ENCODE measurements at regions not wholly inside any gene's neighbourhood (a gene's known extent, or its start where the extent isn't known, plus 50 kb on each side); places are given as distances from the start of the nearest gene placed in this dataset.

DNA sequence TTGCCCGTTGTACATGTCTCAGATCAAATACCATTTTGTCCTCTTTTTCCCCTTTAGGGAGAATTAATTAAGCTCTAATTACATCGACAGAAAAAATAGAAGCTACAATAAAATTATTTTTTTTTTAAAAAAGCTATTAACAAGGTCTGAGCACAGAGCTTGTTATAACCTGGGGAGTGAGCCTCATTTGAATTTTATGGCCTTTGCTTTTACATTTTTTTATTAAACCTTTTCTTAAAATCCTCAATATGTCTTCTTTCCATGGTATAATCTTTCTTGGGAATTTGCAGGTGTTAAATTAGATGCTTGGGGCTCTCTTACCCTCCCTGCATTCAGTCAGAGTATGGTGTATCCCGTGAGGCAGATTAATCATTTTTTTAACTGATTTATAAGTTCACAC is 212.5 kb upstream of the XYLT1 start:
- DNase-seq (ENCODE audit: low spot score) (no peak), FAIRE-seq (no peak), ATAC-seq (no peak)
- Histone ChIP-seq H3K9me3 (ENCODE audit: low read length) (peaks cover 7% of the 10 kb centered on the region; the same call in 1 of the 2 replicates), H3K4me2 (ENCODE audit: low read depth, low read length) (no peak overlapping the region), H3K36me3 (replicated peaks in 1 of 2; ENCODE audit: control insufficient read depth in 1 of 2, insufficient read depth in 2 of 2, low read length in 2 of 2) (no peaks in the 10 kb centered on the region), H3K4me3 (replicated peaks in 1 of 3; ENCODE audit: insufficient read depth in 1 of 3, low read depth in 2 of 3, low read length in 3 of 3) (no peak overlapping the region), H3K27ac (ENCODE audit: extremely low read length, insufficient read depth, low read length) (no peak overlapping the region), H4K20me1 (ENCODE audit: insufficient read depth, low read length) (no peaks in the 10 kb centered on the region), H3K27me3 (ENCODE audit: control insufficient read depth in 1 of 2, insufficient read depth in 2 of 2, low read length in 2 of 2) (no peaks in the 10 kb centered on the region), H3K79me2 (ENCODE audit: insufficient read depth, low read length) (no peaks in the 10 kb centered on the region), H2AFZ (ENCODE audit: low read length) (no peak overlapping the region), H3K9ac (ENCODE audit: insufficient read depth, low read depth, low read length) (no peak overlapping the region), H3K4me1 (ENCODE audit: insufficient read depth, low read length) (no peaks in the 10 kb centered on the region)
- TF ChIP-seq ZNF605 (CRISPR knock-in tag; IDR thresholded peaks at IDR 0.05) (no peak), AKAP8 (CRISPR knock-in tag; IDR thresholded peaks at IDR 0.05) (no peak), HNRNPH1 (optimal IDR thresholded peaks at IDR 0.05; ENCODE audit: low read depth, low read length) (no peak), MTA3 (CRISPR knock-in tag; IDR thresholded peaks at IDR 0.05) (no peak), ZNF496 (CRISPR knock-in tag; IDR thresholded peaks at IDR 0.05; ENCODE audit: insufficient replicate concordance) (no peak)
- TF ChIP-seq, protein P1, sequence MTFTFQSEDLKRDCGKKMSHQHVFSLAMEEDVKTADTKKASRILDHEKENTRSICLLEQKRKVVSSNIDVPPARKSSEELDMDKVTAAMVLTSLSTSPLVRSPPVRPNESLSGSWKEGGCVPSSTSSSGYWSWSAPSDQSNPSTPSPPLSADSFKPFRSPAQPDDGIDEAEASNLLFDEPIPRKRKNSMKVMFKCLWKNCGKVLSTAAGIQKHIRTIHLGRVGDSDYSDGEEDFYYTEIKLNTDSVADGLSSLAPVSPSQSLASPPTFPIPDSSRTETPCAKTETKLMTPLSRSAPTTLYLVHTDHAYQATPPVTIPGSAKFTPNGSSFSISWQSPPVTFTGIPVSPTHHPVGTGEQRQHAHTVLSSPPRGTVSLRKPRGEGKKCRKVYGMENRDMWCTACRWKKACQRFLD (CRISPR knock-in tag; IDR thresholded peaks at IDR 0.05; ENCODE audit: borderline replicate concordance) = no peak
- POLR2A ChIA-PET = no interaction called here
- CTCF ChIA-PET (ENCODE audit: low intra/inter-chr PET ratio, low total read pairs) = no interaction called here
- in situ Hi-C loops (cut with HindIII; ENCODE audit: extremely low pct_ligation_motif_present, low pct_unique_long_range_greater_than_20kb) = no loop called here
- no TSS peak for BruUV-seq (replicated peaks)
- 0% methylated on average over 3 of the region's 3 CpGs for WGBS (ENCODE audit: low lambda C conversion rate)
- intact Hi-C loops (cut with micrococcal nuclease; ENCODE audit: unreplicated experiment) = no loop called here

DNA sequence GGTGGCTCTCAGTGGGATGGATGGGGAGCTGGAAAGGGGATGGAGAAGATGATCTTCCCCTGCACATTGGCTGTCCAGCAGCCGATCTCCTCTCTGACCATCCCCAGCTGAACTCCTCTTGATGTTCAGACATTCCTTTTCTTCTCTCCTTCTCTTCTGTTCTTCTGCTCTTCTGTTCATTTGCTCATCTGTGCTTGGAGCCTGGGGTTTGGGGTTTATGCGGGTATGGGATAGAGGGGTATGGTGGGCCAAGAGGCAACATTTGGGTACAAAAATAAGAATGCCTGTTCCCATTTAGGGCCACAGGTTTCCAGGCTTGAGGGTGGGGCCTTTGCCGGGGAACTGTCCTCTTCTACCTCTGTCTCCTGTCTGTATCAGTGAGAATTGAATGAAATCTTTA is 205.4 kb upstream of the XYLT1 start:
- WGBS (ENCODE audit: low lambda C conversion rate) = 28% methylated on average over 3 of the region's 3 CpGs
- Histone ChIP-seq H3K27me3 (ENCODE audit: control insufficient read depth in 1 of 2, insufficient read depth in 2 of 2, low read length in 2 of 2) (no peaks in the 10 kb centered on the region), H3K36me3 (replicated peaks in 1 of 2; ENCODE audit: control insufficient read depth in 1 of 2, insufficient read depth in 2 of 2, low read length in 2 of 2) (no peaks in the 10 kb centered on the region), H4K20me1 (ENCODE audit: insufficient read depth, low read length) (no peaks in the 10 kb centered on the region), H3K79me2 (ENCODE audit: insufficient read depth, low read length) (no peaks in the 10 kb centered on the region), H3K4me2 (ENCODE audit: low read depth, low read length) (no peak overlapping the region), H3K9ac (ENCODE audit: insufficient read depth, low read depth, low read length) (no peak overlapping the region), H3K4me1 (ENCODE audit: insufficient read depth, low read length) (no peaks in the 10 kb centered on the region), H3K4me3 (replicated peaks in 1 of 3; ENCODE audit: insufficient read depth in 1 of 3, low read depth in 2 of 3, low read length in 3 of 3) (no peak overlapping the region), H3K27ac (ENCODE audit: extremely low read length, insufficient read depth, low read length) (no peak overlapping the region), H3K9me3 (ENCODE audit: low read length) (peaks cover 7% of the 10 kb centered on the region; the same call in 1 of the 2 replicates), H2AFZ (ENCODE audit: low read length) (no peak overlapping the region)
- no peak for TF ChIP-seq KLF16 (CRISPR knock-in tag; IDR thresholded peaks at IDR 0.05)
- TF ChIP-seq, protein P2, sequence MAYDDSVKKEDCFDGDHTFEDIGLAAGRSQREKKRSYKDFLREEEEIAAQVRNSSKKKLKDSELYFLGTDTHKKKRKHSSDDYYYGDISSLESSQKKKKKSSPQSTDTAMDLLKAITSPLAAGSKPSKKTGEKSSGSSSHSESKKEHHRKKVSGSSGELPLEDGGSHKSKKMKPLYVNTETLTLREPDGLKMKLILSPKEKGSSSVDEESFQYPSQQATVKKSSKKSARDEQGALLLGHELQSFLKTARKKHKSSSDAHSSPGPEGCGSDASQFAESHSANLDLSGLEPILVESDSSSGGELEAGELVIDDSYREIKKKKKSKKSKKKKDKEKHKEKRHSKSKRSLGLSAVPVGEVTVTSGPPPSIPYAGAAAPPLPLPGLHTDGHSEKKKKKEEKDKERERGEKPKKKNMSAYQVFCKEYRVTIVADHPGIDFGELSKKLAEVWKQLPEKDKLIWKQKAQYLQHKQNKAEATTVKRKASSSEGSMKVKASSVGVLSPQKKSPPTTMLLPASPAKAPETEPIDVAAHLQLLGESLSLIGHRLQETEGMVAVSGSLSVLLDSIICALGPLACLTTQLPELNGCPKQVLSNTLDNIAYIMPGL (CRISPR knock-in tag; IDR thresholded peaks at IDR 0.05; ENCODE audit: borderline replicate concordance in 1 of 2, low read depth in 1 of 2) = no peak
- TF ChIP-seq, protein P3, sequence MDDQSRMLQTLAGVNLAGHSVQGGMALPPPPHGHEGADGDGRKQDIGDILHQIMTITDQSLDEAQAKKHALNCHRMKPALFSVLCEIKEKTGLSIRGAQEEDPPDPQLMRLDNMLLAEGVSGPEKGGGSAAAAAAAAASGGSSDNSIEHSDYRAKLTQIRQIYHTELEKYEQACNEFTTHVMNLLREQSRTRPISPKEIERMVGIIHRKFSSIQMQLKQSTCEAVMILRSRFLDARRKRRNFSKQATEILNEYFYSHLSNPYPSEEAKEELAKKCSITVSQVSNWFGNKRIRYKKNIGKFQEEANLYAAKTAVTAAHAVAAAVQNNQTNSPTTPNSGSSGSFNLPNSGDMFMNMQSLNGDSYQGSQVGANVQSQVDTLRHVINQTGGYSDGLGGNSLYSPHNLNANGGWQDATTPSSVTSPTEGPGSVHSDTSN (CRISPR knock-in tag; IDR thresholded peaks at IDR 0.05; ENCODE audit: borderline replicate concordance) = no peak
- BruUV-seq (replicated peaks) = no TSS peak
- ChIA-PET POLR2A (no interaction called here), CTCF (ENCODE audit: low intra/inter-chr PET ratio, low total read pairs) (no interaction called here)
- ATAC-seq (no peak), DNase-seq (ENCODE audit: low spot score) (no peak), FAIRE-seq (no peak)
- intact Hi-C loops (cut with micrococcal nuclease; ENCODE audit: unreplicated experiment) = no loop called here
- in situ Hi-C loops (cut with HindIII; ENCODE audit: extremely low pct_ligation_motif_present, low pct_unique_long_range_greater_than_20kb) = no loop called here

Data from HepG2 (cell line).